ENCODE measurements at regions not wholly inside any gene's neighbourhood (a gene's known extent, or its start where the extent isn't known, plus 50 kb on each side); places are given as distances from the start of the nearest gene placed in this dataset.

DNA sequence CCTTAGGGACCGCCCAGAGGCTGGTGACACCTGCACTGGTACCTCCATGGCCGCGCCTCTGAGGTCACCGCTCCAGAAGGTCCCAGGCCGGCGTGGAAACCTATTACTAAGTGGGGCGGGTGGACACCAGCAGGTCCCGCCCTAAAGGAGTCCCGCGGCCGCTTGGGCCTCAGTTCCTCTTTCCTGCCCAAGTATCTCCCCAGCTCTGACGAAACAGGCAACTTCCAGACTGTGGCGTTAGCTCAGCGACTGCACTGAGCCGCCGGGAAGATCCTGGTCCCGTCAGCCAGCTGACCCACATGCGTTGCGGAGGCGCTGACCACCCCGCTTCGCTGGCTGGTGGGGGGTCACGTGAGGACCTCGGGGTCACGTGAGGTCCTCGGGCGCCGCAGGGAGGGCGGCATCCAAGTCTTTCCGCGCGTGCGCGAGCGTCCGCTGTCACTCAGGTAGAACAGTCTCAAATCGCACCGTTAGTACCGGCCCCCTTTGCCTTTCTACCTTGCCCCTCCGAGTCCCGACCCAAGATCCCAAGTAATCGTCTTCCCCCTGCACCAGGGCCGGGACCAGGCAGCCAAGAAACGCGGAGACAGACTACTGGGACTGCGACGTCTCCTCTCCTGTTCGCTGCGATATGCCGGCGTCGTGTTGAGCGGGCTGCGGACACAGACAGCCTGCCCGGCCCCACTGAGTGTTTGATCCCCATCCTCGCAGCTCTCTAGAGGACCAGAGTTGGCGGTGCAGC lies 53.7 kb upstream of the KDM4C start:
- TF ChIP-seq, protein P1, sequence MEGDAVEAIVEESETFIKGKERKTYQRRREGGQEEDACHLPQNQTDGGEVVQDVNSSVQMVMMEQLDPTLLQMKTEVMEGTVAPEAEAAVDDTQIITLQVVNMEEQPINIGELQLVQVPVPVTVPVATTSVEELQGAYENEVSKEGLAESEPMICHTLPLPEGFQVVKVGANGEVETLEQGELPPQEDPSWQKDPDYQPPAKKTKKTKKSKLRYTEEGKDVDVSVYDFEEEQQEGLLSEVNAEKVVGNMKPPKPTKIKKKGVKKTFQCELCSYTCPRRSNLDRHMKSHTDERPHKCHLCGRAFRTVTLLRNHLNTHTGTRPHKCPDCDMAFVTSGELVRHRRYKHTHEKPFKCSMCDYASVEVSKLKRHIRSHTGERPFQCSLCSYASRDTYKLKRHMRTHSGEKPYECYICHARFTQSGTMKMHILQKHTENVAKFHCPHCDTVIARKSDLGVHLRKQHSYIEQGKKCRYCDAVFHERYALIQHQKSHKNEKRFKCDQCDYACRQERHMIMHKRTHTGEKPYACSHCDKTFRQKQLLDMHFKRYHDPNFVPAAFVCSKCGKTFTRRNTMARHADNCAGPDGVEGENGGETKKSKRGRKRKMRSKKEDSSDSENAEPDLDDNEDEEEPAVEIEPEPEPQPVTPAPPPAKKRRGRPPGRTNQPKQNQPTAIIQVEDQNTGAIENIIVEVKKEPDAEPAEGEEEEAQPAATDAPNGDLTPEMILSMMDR (IDR thresholded peaks at IDR 0.05; ENCODE audit: insufficient read depth in 1 of 2, low read depth in 1 of 2, low read length in 1 of 2, severe bottlenecking in 1 of 2, unreplicated experiment in 1 of 2), result no peak
- Mint-ChIP-seq H3K36me3 (ENCODE audit: insufficient read depth, unreplicated experiment) (no peaks in the 10 kb centered on the region), H3K27me3 (ENCODE audit: insufficient read depth, unreplicated experiment) (no peaks in the 10 kb centered on the region), H3K27ac (ENCODE audit: unreplicated experiment) (no peak overlapping the region), H3K4me1 (ENCODE audit: low read depth, unreplicated experiment) (no peaks in the 10 kb centered on the region), H3K4me3 (ENCODE audit: unreplicated experiment) (no peak overlapping the region), H3K9me3 (ENCODE audit: unreplicated experiment) (no peaks in the 10 kb centered on the region)
- intact Hi-C loops (cut with micrococcal nuclease; ENCODE audit: unreplicated experiment), result no loop called here
- H3K4me3 ChIP-seq (ENCODE audit: low read depth, low read length), result no peak overlapping the region
- no peaks in the 10 kb centered on the region for H3K9me3 ChIP-seq
- ChIA-PET POLR2A (no interaction called here), CTCF (no interaction called here)
- BruUV-seq (replicated peaks), result no TSS peak
- no peaks in the 10 kb centered on the region for H3K4me1 ChIP-seq
- H3K36me3 ChIP-seq (ENCODE audit: control insufficient read depth, insufficient read depth, low read length), result no peaks in the 10 kb centered on the region
- no peak for DNase-seq
- no peaks in the 10 kb centered on the region for H3K27me3 ChIP-seq (replicated peaks; ENCODE audit: control insufficient read depth, insufficient read depth, low read length)

DNA sequence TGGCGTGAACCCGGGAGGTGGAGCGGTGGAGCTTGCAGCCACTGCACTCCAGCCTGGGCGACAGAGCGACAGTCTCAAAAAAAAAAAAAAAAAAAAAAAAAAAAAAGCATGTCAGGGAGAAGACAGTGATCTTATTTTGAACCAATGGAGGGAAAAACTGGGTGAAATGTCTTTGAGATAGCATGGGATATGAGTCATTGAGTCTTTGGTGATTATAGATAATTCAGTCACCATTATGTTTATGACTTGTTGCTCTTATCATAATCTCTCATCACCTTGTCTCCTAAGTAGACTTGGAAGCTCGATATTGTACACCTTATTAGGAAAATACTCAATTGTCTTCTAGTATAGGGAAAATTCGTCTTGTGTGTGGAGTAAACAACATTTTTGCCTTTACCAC lies 55.1 kb upstream of the KDM4C start:
- Histone ChIP-seq H3K9me3 (no peaks in the 10 kb centered on the region), H3K27me3 (replicated peaks; ENCODE audit: control insufficient read depth, insufficient read depth, low read length) (no peaks in the 10 kb centered on the region), H3K36me3 (ENCODE audit: control insufficient read depth, insufficient read depth, low read length) (no peaks in the 10 kb centered on the region), H3K4me1 (no peaks in the 10 kb centered on the region), H3K4me3 (ENCODE audit: low read depth, low read length) (no peak overlapping the region)
- H3K36me3 Mint-ChIP-seq (ENCODE audit: insufficient read depth, unreplicated experiment), result no peaks in the 10 kb centered on the region
- DNase-seq, result no peak
- H3K27ac Mint-ChIP-seq (ENCODE audit: unreplicated experiment), result no peak overlapping the region
- ChIA-PET CTCF (no interaction called here), POLR2A (no interaction called here)
- intact Hi-C loops (cut with micrococcal nuclease; ENCODE audit: unreplicated experiment), result no loop called here
- no peaks in the 10 kb centered on the region for H3K4me1 Mint-ChIP-seq (ENCODE audit: low read depth, unreplicated experiment)
- no peaks in the 10 kb centered on the region for H3K9me3 Mint-ChIP-seq (ENCODE audit: unreplicated experiment)
- BruUV-seq (replicated peaks), result no TSS peak
- no peak overlapping the region for H3K4me3 Mint-ChIP-seq (ENCODE audit: unreplicated experiment)
- no peaks in the 10 kb centered on the region for H3K27me3 Mint-ChIP-seq (ENCODE audit: insufficient read depth, unreplicated experiment)
- TF ChIP-seq, protein P1 (IDR thresholded peaks at IDR 0.05; ENCODE audit: insufficient read depth in 1 of 2, low read depth in 1 of 2, low read length in 1 of 2, severe bottlenecking in 1 of 2, unreplicated experiment in 1 of 2), result no peak

DNA sequence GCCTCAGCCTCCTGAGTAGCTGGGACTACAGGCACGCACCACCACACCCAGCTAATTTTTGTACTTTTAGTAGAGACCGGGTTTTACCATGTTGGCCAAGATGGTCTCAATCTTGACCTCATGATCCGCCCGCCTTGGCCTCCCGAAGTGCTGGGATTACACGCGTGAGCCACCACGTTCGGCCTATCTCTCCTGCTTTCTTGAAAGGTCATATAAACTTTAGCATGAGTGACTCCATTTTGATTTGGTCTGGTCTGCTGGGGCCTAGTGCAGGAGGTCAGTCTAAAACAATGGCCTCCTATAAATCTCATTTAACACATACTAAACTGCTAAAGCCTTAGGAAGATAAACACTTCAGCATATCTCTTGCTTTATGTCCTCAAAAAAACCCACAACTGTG lies 50.6 kb upstream of the GLDC start:
- Mint-ChIP-seq H3K4me1 (ENCODE audit: low read depth, unreplicated experiment) (no peaks in the 10 kb centered on the region), H3K27ac (ENCODE audit: unreplicated experiment) (no peak overlapping the region), H3K9me3 (ENCODE audit: unreplicated experiment) (no peaks in the 10 kb centered on the region), H3K4me3 (ENCODE audit: unreplicated experiment) (no peak overlapping the region), H3K36me3 (ENCODE audit: insufficient read depth, unreplicated experiment) (peaks cover 5% of the 10 kb centered on the region), H3K27me3 (ENCODE audit: insufficient read depth, unreplicated experiment) (no peaks in the 10 kb centered on the region)
- no peaks in the 10 kb centered on the region for H3K36me3 ChIP-seq (ENCODE audit: control insufficient read depth, insufficient read depth, low read length)
- no peak overlapping the region for H3K4me3 ChIP-seq (ENCODE audit: low read depth, low read length)
- no peaks in the 10 kb centered on the region for H3K4me1 ChIP-seq
- no peaks in the 10 kb centered on the region for H3K27me3 ChIP-seq (replicated peaks; ENCODE audit: control insufficient read depth, insufficient read depth, low read length)
- ChIA-PET POLR2A (no interaction called here), CTCF (no interaction called here)
- intact Hi-C loops (cut with micrococcal nuclease; ENCODE audit: unreplicated experiment), result no loop called here
- no peak for DNase-seq
- no TSS peak for BruUV-seq (replicated peaks)
- TF ChIP-seq, protein P1 (IDR thresholded peaks at IDR 0.05; ENCODE audit: insufficient read depth in 1 of 2, low read depth in 1 of 2, low read length in 1 of 2, severe bottlenecking in 1 of 2, unreplicated experiment in 1 of 2), result no peak
- H3K9me3 ChIP-seq, result no peaks in the 10 kb centered on the region
